ENCODE measurements at regions not wholly inside any gene's neighbourhood (a gene's known extent, or its start where the extent isn't known, plus 50 kb on each side); places are given as distances from the start of the nearest gene placed in this dataset.

DNA sequence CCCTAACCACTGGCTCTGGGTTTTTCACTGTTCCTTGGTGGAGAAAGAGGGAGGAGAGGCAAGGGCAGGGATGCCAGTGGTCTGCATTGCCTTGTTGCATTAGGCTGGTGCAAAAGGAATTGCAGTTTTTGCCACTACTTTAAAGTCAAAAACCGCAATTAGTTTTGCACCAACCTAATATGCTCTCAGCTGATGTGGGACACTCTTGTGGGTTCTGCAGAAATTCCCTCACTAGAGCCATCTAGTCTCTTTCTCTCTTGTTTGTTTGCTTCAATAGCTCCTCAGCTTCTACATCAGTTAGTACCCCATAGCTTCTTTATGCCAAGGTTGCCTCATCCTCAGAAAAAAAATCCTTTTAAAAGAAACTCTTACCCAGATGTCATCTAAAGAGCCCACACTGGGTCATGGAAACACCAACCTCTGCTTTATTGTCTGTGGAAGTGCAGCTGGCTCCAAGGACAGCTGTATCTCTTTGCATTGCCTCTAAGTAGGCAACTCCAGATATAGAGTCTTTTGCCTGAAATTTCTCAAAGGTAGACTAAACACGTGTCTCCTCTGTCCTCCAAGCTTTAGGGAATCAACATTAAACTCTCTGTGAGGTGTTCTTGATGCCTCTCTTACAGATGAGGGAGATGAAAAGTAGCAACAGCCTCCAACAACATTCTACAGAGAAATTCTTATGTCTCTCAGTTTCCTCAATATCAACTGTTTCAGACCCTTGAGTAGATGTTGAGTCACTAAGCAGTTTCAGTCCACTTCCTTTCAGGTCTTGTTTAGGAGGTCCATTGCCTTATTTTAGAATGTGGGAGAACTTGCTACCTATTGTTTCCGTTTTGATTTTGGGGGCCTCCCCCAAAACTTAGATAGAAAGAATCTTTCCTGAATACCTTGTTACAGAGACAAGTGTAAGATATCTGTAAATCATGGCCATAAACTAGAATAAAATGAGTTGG lies 84.9 kb upstream of the MEF2C start:
- no peaks in the 10 kb centered on the region for H3K36me3 ChIP-seq
- no peak for DNase-seq (ENCODE audit: extremely low spot score)
- intact Hi-C loops (cut with DNase I) = no loop called here
- H3K4me1 ChIP-seq = no peaks in the 10 kb centered on the region
- WGBS = 87% methylated on average over 3 of the region's 3 CpGs
- H3K27me3 ChIP-seq = no peaks in the 10 kb centered on the region
- no peaks in the 10 kb centered on the region for H3K9me3 ChIP-seq
- H3K27ac ChIP-seq (replicated peaks in 1 of 4) = no peak overlapping the region
- H3K4me3 ChIP-seq = no peak overlapping the region
- TF ChIP-seq POLR2AphosphoS5 (IDR thresholded peaks at IDR 0.05) (no peak), CTCF (IDR thresholded peaks at IDR 0.05) (no peak), EP300 (IDR thresholded peaks at IDR 0.05) (no peak), POLR2A (IDR thresholded peaks at IDR 0.05; ENCODE audit: low read depth) (no peak)

DNA sequence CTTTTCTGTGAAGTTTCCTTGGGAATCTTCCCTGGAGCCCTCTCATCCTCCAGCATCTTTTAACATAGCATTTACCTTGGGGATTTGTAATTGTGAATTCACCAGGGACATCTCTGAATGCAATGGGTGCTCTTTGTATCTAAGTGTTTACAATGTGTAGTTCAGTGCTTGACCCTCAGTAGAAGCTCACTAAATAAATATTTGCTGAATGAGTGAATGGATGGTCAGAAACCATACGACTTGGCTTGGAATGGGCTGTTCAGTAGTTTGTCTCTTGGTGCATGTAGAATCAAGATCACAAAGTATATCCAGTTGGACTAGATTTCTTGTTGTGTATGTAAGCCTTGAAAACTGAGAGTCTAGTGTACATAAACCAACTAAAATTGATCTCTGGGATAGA lies 81.8 kb upstream of the MEF2C start:
- WGBS = 75% methylated on average over 1 of the region's 1 CpG
- intact Hi-C loops (cut with DNase I) = no loop called here

GRCh38 chr5:88957013-88957412 lies 74.0 kb upstream of the MEF2C start:
- H3K27ac ChIP-seq (replicated peaks in 1 of 4) = no peak overlapping the region
- WGBS = 63% methylated on average over 3 of the region's 3 CpGs

More for the DNA sequence above, 81.8 kb upstream of the MEF2C start:
- no peak for TF ChIP-seq CTCF (IDR thresholded peaks at IDR 0.05)
- TF ChIP-seq POLR2AphosphoS5 (IDR thresholded peaks at IDR 0.05) = no peak
- TF ChIP-seq POLR2A (IDR thresholded peaks at IDR 0.05; ENCODE audit: low read depth) = no peak
- TF ChIP-seq EP300 (IDR thresholded peaks at IDR 0.05) = no peak
- Histone ChIP-seq H3K9me3 (no peaks in the 10 kb centered on the region), H3K27me3 (no peaks in the 10 kb centered on the region), H3K4me3 (no peak overlapping the region), H3K36me3 (no peaks in the 10 kb centered on the region), H3K27ac (replicated peaks in 1 of 4) (no peak overlapping the region), H3K4me1 (no peaks in the 10 kb centered on the region)
- DNase-seq (ENCODE audit: extremely low spot score) = no peak

DNA sequence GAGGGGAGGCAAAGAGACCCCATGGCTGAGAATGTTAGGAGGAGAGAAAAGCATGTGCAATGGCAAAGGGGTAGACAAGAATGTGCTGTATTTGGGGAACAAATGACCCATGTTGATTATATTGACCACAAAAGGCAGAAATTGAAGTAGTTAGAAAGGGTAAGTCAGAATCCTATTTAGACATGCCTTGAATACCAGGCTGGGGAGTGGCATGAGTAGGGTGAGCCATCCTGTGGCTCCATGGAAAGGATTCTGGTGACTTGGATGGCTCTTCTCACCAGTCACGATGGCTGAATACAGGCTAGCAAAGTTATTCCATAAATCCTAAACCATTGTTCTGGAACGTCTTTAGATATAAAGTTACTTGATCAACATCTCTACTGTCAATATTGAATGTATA lies 73.4 kb upstream of the MEF2C start:
- no peak for DNase-seq (ENCODE audit: extremely low spot score)
- H3K27ac ChIP-seq (replicated peaks in 1 of 4) = no peak overlapping the region
- H3K9me3 ChIP-seq = no peaks in the 10 kb centered on the region
- 100% methylated on average over 2 of the region's 2 CpGs for WGBS
- TF ChIP-seq POLR2AphosphoS5 (IDR thresholded peaks at IDR 0.05) (no peak), POLR2A (IDR thresholded peaks at IDR 0.05; ENCODE audit: low read depth) (no peak), CTCF (IDR thresholded peaks at IDR 0.05) (no peak)
- intact Hi-C loops (cut with DNase I) = no loop called here
- H3K4me3 ChIP-seq = no peak overlapping the region
- peaks cover 0 to 44% (median 30%) of the 10 kb centered on the region in 4 donors for H3K4me1 ChIP-seq
- H3K27me3 ChIP-seq = no peaks in the 10 kb centered on the region
- H3K36me3 ChIP-seq = no peaks in the 10 kb centered on the region

More at GRCh38 chr5:88957013-88957412, 74.0 kb upstream of the MEF2C start:
- no peak overlapping the region for H3K4me3 ChIP-seq
- H3K36me3 ChIP-seq = no peaks in the 10 kb centered on the region
- no peaks in the 10 kb centered on the region for H3K9me3 ChIP-seq
- intact Hi-C loops (cut with DNase I) = no loop called here
- TF ChIP-seq POLR2AphosphoS5 (IDR thresholded peaks at IDR 0.05) (no peak), EP300 (IDR thresholded peaks at IDR 0.05) (no peak), CTCF (IDR thresholded peaks at IDR 0.05) (no peak), POLR2A (IDR thresholded peaks at IDR 0.05; ENCODE audit: low read depth) (no peak)
- H3K4me1 ChIP-seq = peaks cover 0 to 38% (median 28%) of the 10 kb centered on the region in 4 donors
- DNase-seq (ENCODE audit: extremely low spot score) = no peak
- no peaks in the 10 kb centered on the region for H3K27me3 ChIP-seq

Data from esophagus muscularis mucosa (tissue), 4 donors.